HCT116 (cell line): ENCODE measurements at regions not wholly inside any gene's neighbourhood (a gene's known extent, or its start where the extent isn't known, plus 50 kb on each side); places are given as distances from the start of the nearest gene placed in this dataset.

Experiments used
- ATAC-seq: fragments of 200-7000 bp; cut with Tn5 transposase; 2 replicates; pipeline ENCODE4 v1.9.1; 2020; ENCODE audit warnings: mild to moderate bottlenecking, moderate library complexity
- BruUV-seq: library from RNA; stranded (reverse); fragments of 400-500 nt; replicated peaks from 2 replicates; lab custom pipeline; 2021; lab: Mats Ljungman, UMichigan
- CTCF ChIA-PET: fragments of 300-600 bp; sonication (Branson Sonifier 250); formaldehyde crosslinking; loops from one replicate; lab custom pipeline; 2021; ENCODE audit warnings: antibody characterized with exemption; lab: Charles Lee
- POLR2A ChIA-PET: fragments of 300-600, 350-600 bp; sonication (Branson Sonifier 250); formaldehyde crosslinking; loops from one replicate; lab custom pipeline; 2021; ENCODE audit warnings: antibody characterized with exemption; lab: Charles Lee
- RAD21 ChIA-PET, 2 experiments: fragments of 300-600 bp; sonication (Branson Sonifier 250); formaldehyde crosslinking; loops; one replicate each; lab custom pipeline; 2023; ENCODE audit warnings: low total read pairs in 2 of 2; ENCODE audit not compliant: uncharacterized antibody in 2 of 2, unreplicated experiment in 2 of 2, low non-redundant PET in 1 of 2; lab: Charles Lee
- DNase-seq: peaks from one replicate; pipeline ENCODE4 v3.0.0-alpha.2; 2010; ENCODE audit warnings: low read depth, low spot score
- H2AFZ ChIP-seq: fragments of 200-600 bp; shearing (Covaris generic), sonication (generic); 2 replicates; pipeline ENCODE4 v1.6.1; 2017; ENCODE audit warnings: low read depth, mixed run types, mixed read lengths, antibody characterized with exemption, low read length; ENCODE audit not compliant: poor library complexity, severe bottlenecking
- H3K27ac ChIP-seq: 2 replicates; pipeline ENCODE4 v1.5.1; 2012; ENCODE audit warnings: low read depth, low read length
- H3K27me3 ChIP-seq: fragments of 200-600 bp; sonication (generic); 2 replicates; pipeline ENCODE4 v1.6.1; 2016; ENCODE audit warnings: mixed run types, low read length, mixed read lengths; ENCODE audit not compliant: insufficient read depth
- H3K36me3 ChIP-seq, 2 experiments: fragments of 200-500 bp in 1 of 2; fragments of 200-600 bp in 1 of 2; sonication (Bioruptor generic) in 1 of 2; sonication (generic) in 1 of 2; 2 replicates each; pipeline versions ENCODE4 v1.5.1 to v1.6.1; 2014 to 2016; ENCODE audit warnings: low read length in 2 of 2, inconsistent platforms in 1 of 2, mixed read lengths in 1 of 2, mixed run types in 1 of 2; ENCODE audit not compliant: insufficient read depth in 2 of 2, control insufficient read depth in 1 of 2
- H3K4me1 ChIP-seq, 2 experiments: fragments of 200-600 bp in 1 of 2; sonication (generic) in 1 of 2; 2 replicates each; pipeline versions ENCODE4 v1.5.1 to v1.6.1; 2012 to 2017; ENCODE audit warnings: low read length in 2 of 2, inconsistent platforms in 1 of 2, mild to moderate bottlenecking in 1 of 2, mixed read lengths in 1 of 2, mixed run types in 1 of 2, moderate library complexity in 1 of 2; ENCODE audit not compliant: insufficient read depth in 2 of 2, control insufficient read depth in 1 of 2
- H3K4me2 ChIP-seq: fragments of 200-600 bp; sonication (generic); 2 replicates; pipeline ENCODE4 v1.6.1; 2017; ENCODE audit warnings: mixed run types, low read length, mixed read lengths
- H3K4me3 ChIP-seq, 2 experiments: fragments of 200-600 bp in 1 of 2; sonication (generic) in 1 of 2; replicated peaks in 1 of 2; 2 replicates each; pipeline ENCODE4 v1.5.1; 2011 to 2016; ENCODE audit warnings: low read length in 2 of 2, control low read depth in 1 of 2, low read depth in 1 of 2, mild to moderate bottlenecking in 1 of 2, mixed read lengths in 1 of 2, mixed run types in 1 of 2
- H3K79me2 ChIP-seq: fragments of 200-600 bp; sonication (generic); 2 replicates; pipeline ENCODE4 v1.6.1; 2017; ENCODE audit warnings: mild to moderate bottlenecking, mixed run types, low read length, moderate library complexity, mixed read lengths; ENCODE audit not compliant: insufficient read depth
- H3K9ac ChIP-seq: fragments of 200-600 bp; sonication (generic); 2 replicates; pipeline ENCODE4 v1.6.1; 2016; ENCODE audit warnings: low read length, mixed read lengths
- H3K9me2 ChIP-seq: fragments of 200-600 bp; sonication (generic), shearing (Covaris generic); 2 replicates; pipeline ENCODE4 v1.6.1; 2017; ENCODE audit warnings: mixed run types, mild to moderate bottlenecking, moderate library complexity; ENCODE audit not compliant: insufficient read depth
- H3K9me3 ChIP-seq, 2 experiments: fragments of 200-500 bp in 1 of 2; fragments of 200-600 bp in 1 of 2; sonication (Bioruptor generic) in 1 of 2; sonication (generic) in 1 of 2; 2 replicates each; pipeline ENCODE4 v1.6.1; 2014 to 2017; ENCODE audit warnings: low read length in 2 of 2, mixed read lengths in 2 of 2, inconsistent platforms in 1 of 2, low read depth in 1 of 2, mild to moderate bottlenecking in 1 of 2, mixed run types in 1 of 2, moderate library complexity in 1 of 2; ENCODE audit not compliant: control insufficient read depth in 1 of 2, insufficient read depth in 1 of 2
- H4K20me1 ChIP-seq: fragments of 200-600 bp; sonication (generic), shearing (Covaris generic); 2 replicates; pipeline ENCODE4 v1.6.1; 2017; ENCODE audit warnings: mixed run types, mild to moderate bottlenecking, moderate library complexity; ENCODE audit not compliant: insufficient read depth
- CBX3 ChIP-seq: IDR thresholded peaks from 2 replicates; pipeline ENCODE4 v1.6.1; 2012; ENCODE audit warnings: low read depth
- CEBPB ChIP-seq: IDR thresholded peaks from 2 replicates; pipeline ENCODE4 v1.6.1; 2012; ENCODE audit warnings: low read depth
- EGR1 ChIP-seq: IDR thresholded peaks from 2 replicates; pipeline ENCODE4 v1.6.1; 2012; ENCODE audit warnings: low read depth
- ELF1 ChIP-seq: IDR thresholded peaks from 2 replicates; pipeline ENCODE4 v1.6.1; 2012; ENCODE audit warnings: low read depth, borderline replicate concordance
- EZH2 ChIP-seq: fragments of 200-600 bp; sonication (generic); IDR thresholded peaks from 2 replicates; pipeline ENCODE4 v1.6.1; 2017; ENCODE audit warnings: antibody characterized with exemption, mixed run types
- EZH2phosphoT487 ChIP-seq: fragments of 200-600 bp; IDR thresholded peaks from 2 replicates; pipeline ENCODE4 v1.6.1; 2018; ENCODE audit warnings: antibody characterized with exemption, borderline replicate concordance
- FOSL1 ChIP-seq: IDR thresholded peaks from 2 replicates; pipeline ENCODE4 v1.6.1; 2012; ENCODE audit warnings: low read depth
- JUND ChIP-seq: IDR thresholded peaks from 2 replicates; pipeline ENCODE4 v1.6.1; 2012
- MAX ChIP-seq: IDR thresholded peaks from 2 replicates; pipeline ENCODE4 v1.6.1; 2012
- POLR2A ChIP-seq: IDR thresholded peaks from 2 replicates; pipeline ENCODE4 v1.7.0; 2011; ENCODE audit warnings: borderline replicate concordance; ENCODE audit not compliant: insufficient read depth, insufficient read length; ENCODE audit errors: extremely low read depth
- POLR2AphosphoS5 ChIP-seq: IDR thresholded peaks from 2 replicates; pipeline ENCODE4 v1.6.1; 2011; ENCODE audit warnings: mild to moderate bottlenecking, low read depth, low read length, moderate library complexity
- RAD21 ChIP-seq: IDR thresholded peaks from 2 replicates; pipeline ENCODE4 v1.6.1; 2012; ENCODE audit warnings: low read depth, mild to moderate bottlenecking
- SIN3A ChIP-seq: IDR thresholded peaks from 2 replicates; pipeline ENCODE4 v1.6.1; 2012; ENCODE audit warnings: low read depth
- SP1 ChIP-seq: IDR thresholded peaks from 2 replicates; pipeline ENCODE4 v1.6.1; 2012; ENCODE audit warnings: low read depth
- SRF ChIP-seq: IDR thresholded peaks from 2 replicates; pipeline ENCODE4 v1.6.1; 2012; ENCODE audit warnings: low read depth
- ZFX ChIP-seq: fragments of 450-650 bp; IDR thresholded peaks from 2 replicates; pipeline ENCODE4 v1.6.1; 2017
- intact Hi-C: fragments of 100-400 bp; cut with micrococcal nuclease; formaldehyde crosslinking; loops from 2 replicates; pipeline ENCODE4 v1.10.0; 2022
- TF ChIP-seq, protein P1 (sequence below): IDR thresholded peaks from 2 replicates; pipeline ENCODE4 v1.6.1; 2012

GRCh38 chr18:35770376-35771014, 189.0 kb downstream of the GALNT1 start:
- Histone ChIP-seq H3K4me2 (no peak overlapping the region), H3K36me3 (no peaks in the 10 kb centered on the region), H2AFZ (no peak overlapping the region), H3K79me2 (no peaks in the 10 kb centered on the region), H3K9ac (no peak overlapping the region), H3K27me3 (0 out of 2 replicates have a peak, but pooled peaks cover 2% of the 10 kb centered on the region), H3K4me1 (no peaks in the 10 kb centered on the region), H3K9me2 (no peaks in the 10 kb centered on the region), H3K4me3 (no peak overlapping the region), H3K9me3 (no peaks in the 10 kb centered on the region), H3K27ac (no peak overlapping the region), H4K20me1 (no peaks in the 10 kb centered on the region)
- ATAC-seq (no peak), DNase-seq (no peak)
- ChIA-PET RAD21 (no interaction called here), POLR2A (no interaction called here), CTCF (no interaction called here)
- BruUV-seq = no TSS peak
- no peak for TF ChIP-seq EZH2
- TF ChIP-seq SP1 = no peak
- no peak for TF ChIP-seq CBX3
- no peak for TF ChIP-seq ZFX
- TF ChIP-seq CEBPB = no peak
- TF ChIP-seq, protein P1, sequence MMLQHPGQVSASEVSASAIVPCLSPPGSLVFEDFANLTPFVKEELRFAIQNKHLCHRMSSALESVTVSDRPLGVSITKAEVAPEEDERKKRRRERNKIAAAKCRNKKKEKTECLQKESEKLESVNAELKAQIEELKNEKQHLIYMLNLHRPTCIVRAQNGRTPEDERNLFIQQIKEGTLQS = no peak
- TF ChIP-seq FOSL1 = no peak
- TF ChIP-seq ELF1 = no peak
- no peak for TF ChIP-seq SRF
- TF ChIP-seq POLR2A = no peak
- no peak for TF ChIP-seq SIN3A
- intact Hi-C loops = no loop called here

- Histone ChIP-seq H3K4me3 (no peak overlapping the region), H3K79me2 (no peaks in the 10 kb centered on the region), H3K4me1 (no peaks in the 10 kb centered on the region), H4K20me1 (no peaks in the 10 kb centered on the region), H3K27ac (no peak overlapping the region), H3K36me3 (no peaks in the 10 kb centered on the region), H3K9ac (no peak overlapping the region), H3K9me2 (no peaks in the 10 kb centered on the region), H3K4me2 (no peak overlapping the region), H3K9me3 (no peaks in the 10 kb centered on the region), H3K27me3 (0 out of 2 replicates have a peak, but pooled peaks cover 2% of the 10 kb centered on the region), H2AFZ (no peak overlapping the region)
- ChIA-PET RAD21 (no interaction called here), POLR2A (no interaction called here), CTCF (no interaction called here)
- intact Hi-C loops = no loop called here
- DNase-seq (no peak), ATAC-seq (no peak)
- BruUV-seq = no TSS peak
- TF ChIP-seq, protein P1 = no peak
- TF ChIP-seq POLR2AphosphoS5 = no peak
- TF ChIP-seq MAX = no peak
- TF ChIP-seq EZH2phosphoT487 = no peak
- no peak for TF ChIP-seq RAD21
- TF ChIP-seq SRF = no peak
- no peak for TF ChIP-seq EGR1
- no peak for TF ChIP-seq FOSL1
- TF ChIP-seq ELF1 = no peak
- TF ChIP-seq JUND = no peak
Measured at GRCh38 chr18:35771172-35771571, 189.6 kb downstream of the GALNT1 start.
